ENCODE measurements at regions not wholly inside any gene's neighbourhood (a gene's known extent, or its start where the extent isn't known, plus 50 kb on each side); places are given as distances from the start of the nearest gene placed in this dataset.

DNA sequence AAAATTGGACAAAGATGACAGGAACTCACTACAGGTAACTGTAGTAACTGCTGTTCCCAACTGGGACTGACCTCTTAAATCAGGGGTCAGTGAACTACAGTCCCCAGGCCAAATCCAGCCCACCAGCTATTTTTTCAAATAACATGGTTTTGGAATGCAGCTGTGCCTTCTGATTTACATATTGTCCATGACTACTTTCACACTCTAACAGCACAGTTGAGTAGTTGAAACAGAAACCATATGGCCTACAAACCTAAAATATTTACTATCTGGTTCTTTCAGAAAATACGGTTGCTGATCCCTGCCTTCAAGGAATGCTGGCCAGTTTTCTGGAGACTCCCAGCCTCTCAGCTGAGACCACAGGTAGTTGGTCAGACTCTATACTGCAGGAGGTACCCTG is 161.5 kb upstream of the PRNP start:
- TF ChIP-seq, protein P1, sequence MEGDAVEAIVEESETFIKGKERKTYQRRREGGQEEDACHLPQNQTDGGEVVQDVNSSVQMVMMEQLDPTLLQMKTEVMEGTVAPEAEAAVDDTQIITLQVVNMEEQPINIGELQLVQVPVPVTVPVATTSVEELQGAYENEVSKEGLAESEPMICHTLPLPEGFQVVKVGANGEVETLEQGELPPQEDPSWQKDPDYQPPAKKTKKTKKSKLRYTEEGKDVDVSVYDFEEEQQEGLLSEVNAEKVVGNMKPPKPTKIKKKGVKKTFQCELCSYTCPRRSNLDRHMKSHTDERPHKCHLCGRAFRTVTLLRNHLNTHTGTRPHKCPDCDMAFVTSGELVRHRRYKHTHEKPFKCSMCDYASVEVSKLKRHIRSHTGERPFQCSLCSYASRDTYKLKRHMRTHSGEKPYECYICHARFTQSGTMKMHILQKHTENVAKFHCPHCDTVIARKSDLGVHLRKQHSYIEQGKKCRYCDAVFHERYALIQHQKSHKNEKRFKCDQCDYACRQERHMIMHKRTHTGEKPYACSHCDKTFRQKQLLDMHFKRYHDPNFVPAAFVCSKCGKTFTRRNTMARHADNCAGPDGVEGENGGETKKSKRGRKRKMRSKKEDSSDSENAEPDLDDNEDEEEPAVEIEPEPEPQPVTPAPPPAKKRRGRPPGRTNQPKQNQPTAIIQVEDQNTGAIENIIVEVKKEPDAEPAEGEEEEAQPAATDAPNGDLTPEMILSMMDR (IDR thresholded peaks at IDR 0.05; ENCODE audit: poor library complexity, severe bottlenecking) = no peak
- TF ChIP-seq EP300 (conservative IDR thresholded peaks at IDR 0.05; ENCODE audit: poor library complexity, severe bottlenecking) = no peak
- TF ChIP-seq TAF1 (IDR thresholded peaks at IDR 0.05; ENCODE audit: low read depth) = no peak
- TF ChIP-seq RAD21 (conservative IDR thresholded peaks at IDR 0.05) = no peak
- no peak for TF ChIP-seq EZH2 (IDR thresholded peaks at IDR 0.05; ENCODE audit: borderline replicate concordance, insufficient read depth, low read length, poor library complexity, severe bottlenecking)
